K562 (cell line): ENCODE measurements at regions not wholly inside any gene's neighbourhood (a gene's known extent, or its start where the extent isn't known, plus 50 kb on each side); places are given as distances from the start of the nearest gene placed in this dataset.

Source experiments
- ATAC-seq: fragments of 200-7000 bp; cut with Tn5 transposase; 3 replicates; pipeline ENCODE4 v1.9.1; 2020; ENCODE audit warnings: moderate library complexity
- BruUV-seq: library from RNA; stranded (reverse); fragments of 400-500 nt; replicated peaks from 2 replicates; lab custom pipeline; 2021; lab: Mats Ljungman, UMichigan
- CTCF ChIA-PET: fragments of 300-600 bp; formaldehyde crosslinking; extraction: SDS; loops from one replicate; lab custom pipeline; 2021; ENCODE audit warnings: low intra/inter-chr PET ratio; lab: Yijun Ruan, JAX
- POLR2A ChIA-PET: fragments of 300-600, 350-650 bp; sonication (Branson Sonifier 250); formaldehyde crosslinking; extraction: SDS; loops from one replicate; lab custom pipeline; 2021; ENCODE audit warnings: antibody characterized with exemption, inconsistent platforms; lab: Yijun Ruan, JAX
- DNase-seq, 4 experiments: peaks; one replicate each; pipeline versions ENCODE4 v3.0.0 to v3.0.0-alpha.2; 2011 to 2018; ENCODE audit warnings: low spot score in 3 of 4, mixed read lengths in 3 of 4; ENCODE audit errors: extremely low read depth in 1 of 4
- FAIRE-seq: peaks from 2 replicates; lab custom pipeline; 2011; peaks lifted over from hg19 to GRCh38; lab: Jason Lieb, UNC
- H2AFZ ChIP-seq: 2 replicates; pipeline ENCODE4 v1.6.0; 2011; ENCODE audit warnings: low read depth, low read length, control low read depth, inconsistent platforms
- H3K27ac ChIP-seq: fragments of 200-600 bp; 3 replicates; pipeline ENCODE4 v1.8.0; 2011; ENCODE audit warnings: low read depth, mild to moderate bottlenecking, control low read depth, inconsistent platforms, low read length, moderate library complexity, mixed read lengths; ENCODE audit errors: extremely low read depth
- H3K27me3 ChIP-seq, 2 experiments: fragments of 300-600 bp in 1 of 2; 2 replicates in 1 of 2; 3 replicates in 1 of 2; pipeline versions ENCODE4 v1.6.0 to v1.8.0; 2011; ENCODE audit warnings: inconsistent platforms in 2 of 2, low read length in 2 of 2, mild to moderate bottlenecking in 1 of 2, mixed read lengths in 1 of 2, moderate library complexity in 1 of 2; ENCODE audit not compliant: control insufficient read depth in 2 of 2, insufficient read depth in 2 of 2
- H3K36me3 ChIP-seq: fragments of 300-600 bp; 3 replicates; pipeline ENCODE4 v1.8.0; 2011; ENCODE audit warnings: mild to moderate bottlenecking, low read length, inconsistent platforms; ENCODE audit not compliant: control insufficient read depth, insufficient read depth
- H3K4me1 ChIP-seq, 2 experiments: fragments of 200-600 bp in 1 of 2; replicated peaks in 1 of 2; 2 replicates in 1 of 2; 3 replicates in 1 of 2; pipeline versions ENCODE4 v1.5.1 to v1.8.0; 2011; ENCODE audit warnings: inconsistent platforms in 2 of 2, low read length in 2 of 2, mild to moderate bottlenecking in 1 of 2, mixed read lengths in 1 of 2, moderate library complexity in 1 of 2; ENCODE audit not compliant: control insufficient read depth in 2 of 2, insufficient read depth in 2 of 2
- H3K4me2 ChIP-seq: 2 replicates; pipeline ENCODE4 v1.6.1; 2011; ENCODE audit warnings: low read length, control low read depth, inconsistent platforms, mixed read lengths; ENCODE audit not compliant: insufficient read depth
- H3K4me3 ChIP-seq: fragments of 200-600 bp; sonication (generic), shearing (Covaris generic); 2 replicates; pipeline ENCODE4 v1.5.1; 2016; ENCODE audit warnings: control low read depth, inconsistent platforms
- H3K79me2 ChIP-seq: fragments of 200-600 bp; 3 replicates; pipeline ENCODE4 v1.8.0; 2011; ENCODE audit warnings: low read length, inconsistent platforms; ENCODE audit not compliant: control insufficient read depth, insufficient read depth
- H3K9ac ChIP-seq, 2 experiments: 2 replicates each; pipeline versions ENCODE4 v1.6.0 to v1.6.1; 2011; ENCODE audit warnings: low read depth in 2 of 2, low read length in 2 of 2, control low read depth in 1 of 2, inconsistent platforms in 1 of 2, mild to moderate bottlenecking in 1 of 2, mixed read lengths in 1 of 2; ENCODE audit not compliant: insufficient read depth in 1 of 2
- H3K9me1 ChIP-seq: one replicate; pipeline ENCODE4 v1.6.0; 2011; ENCODE audit warnings: inconsistent platforms, mild to moderate bottlenecking, low read length, moderate library complexity; ENCODE audit not compliant: control insufficient read depth, insufficient read depth
- H3K9me3 ChIP-seq: replicated peaks from 2 replicates; pipeline ENCODE4 v1.5.1; 2011; ENCODE audit warnings: low read depth, low read length, inconsistent platforms; ENCODE audit not compliant: control insufficient read depth, insufficient read depth
- H4K20me1 ChIP-seq: replicated peaks from 2 replicates; pipeline ENCODE4 v1.6.1; 2011; ENCODE audit warnings: low read length, inconsistent platforms, mixed read lengths; ENCODE audit not compliant: control insufficient read depth, insufficient read depth
- CHD4 ChIP-seq: fragments of 200-600 bp; sonication (generic); IDR thresholded peaks from 3 replicates; pipeline ENCODE4 v1.6.1; 2012; ENCODE audit warnings: low read depth, mild to moderate bottlenecking, mixed read lengths, low read length, inconsistent platforms; ENCODE audit not compliant: insufficient read depth, insufficient replicate concordance, poor library complexity, severe bottlenecking
- MECOM ChIP-seq: fragments of 250-450 bp; sonication (Bioruptor Pico); IDR thresholded peaks from 2 replicates; pipeline ENCODE4 v1.8.0; 2022; ENCODE audit warnings: inconsistent platforms
- MLX ChIP-seq, 2 experiments: fragments of 450-650 bp in 1 of 2; sonication (generic) in 1 of 2; formaldehyde crosslinking; conservative IDR thresholded peaks; 2 replicates each; pipeline versions ENCODE4 v1.4.0 to v1.8.1; 2020 to 2022; ENCODE audit warnings: mild to moderate bottlenecking in 1 of 2, missing genetic modification reagents in 1 of 2
- NCOA2 ChIP-seq, 2 experiments: fragments of 450-650 bp; IDR thresholded peaks; 2 replicates each; pipeline ENCODE4 v1.6.1; 2018; ENCODE audit warnings: mild to moderate bottlenecking in 2 of 2, moderate library complexity in 1 of 2; ENCODE audit not compliant: partially characterized antibody in 2 of 2
- NFE2 ChIP-seq: IDR thresholded peaks from 2 replicates; pipeline ENCODE4 v1.6.1; 2014; ENCODE audit warnings: antibody characterized with exemption, low read depth
- TCFL5 ChIP-seq: fragments of 250-450 bp; sonication (Bioruptor Pico); conservative IDR thresholded peaks from 2 replicates; pipeline ENCODE4 v1.6.1; 2021; ENCODE audit warnings: mild to moderate bottlenecking, moderate library complexity, matching md5 sums
- ZNF384 ChIP-seq: IDR thresholded peaks from 2 replicates; pipeline ENCODE4 v1.6.1; 2012; ENCODE audit warnings: low read depth, low read length, improper control_type of control experiment
- ZNF766 ChIP-seq: fragments of 200-800 bp; sonication (Bioruptor generic); conservative IDR thresholded peaks from 2 replicates; pipeline ENCODE4 v1.6.1; 2016; ENCODE audit warnings: missing genetic modification characterization, missing compliant biosample characterization
- in situ Hi-C: fragments of 300-500 bp; cut with MboI; formaldehyde crosslinking; loops from 4 replicates; pipeline ENCODE4 v1.15.0; 2018; ENCODE audit warnings: inconsistent platforms, mixed read lengths
- intact Hi-C: fragments of 100-400 bp; cut with micrococcal nuclease; formaldehyde crosslinking; loops from 2 replicates; pipeline ENCODE4 v1.14.2; 2022
- TF ChIP-seq, protein P1 (sequence below), 2 experiments: fragments of 200-800 bp in 1 of 2; sonication (Bioruptor generic) in 1 of 2; sonication (generic) in 1 of 2; formaldehyde crosslinking in 1 of 2; IDR thresholded peaks in 1 of 2; conservative IDR thresholded peaks in 1 of 2; 2 replicates each; pipeline versions ENCODE4 v1.5.0 to v1.6.1; 2016 to 2020; ENCODE audit warnings: missing compliant biosample characterization in 1 of 2, missing genetic modification characterization in 1 of 2, missing genetic modification reagents in 1 of 2

- ChIA-PET POLR2A (interaction anchor here (0.7 kb wide), 1 partner anchor 33 kb away, joined by 3 read pairs; no protein-coding TSS in a partner anchor), CTCF (no interaction called here)
- peaks cover 0 to 4% of the 10 kb centered on the region in 2 experiments; a peak in 1 of 5 replicates for H3K27me3 ChIP-seq
- H3K36me3 ChIP-seq: no peaks in the 10 kb centered on the region
- intact Hi-C loops (no loop called here), in situ Hi-C loops (no loop called here)
- no peaks in the 10 kb centered on the region for H3K79me2 ChIP-seq
- no peak for ATAC-seq
- H3K9me3 ChIP-seq: no peaks in the 10 kb centered on the region
- no peak overlapping the region for H3K4me3 ChIP-seq
- TF ChIP-seq MECOM (CRISPR knock-in tag) (no peak), NCOA2 (IDR thresholded peaks at IDR 0.05; ENCODE audit: partially characterized antibody in 2 of 2) (peak in 1 of 2 experiments; percentile 75), TCFL5 (CRISPR knock-in tag) (no peak), MLX (CRISPR knock-in tag; conservative IDR thresholded peaks at IDR 0.05) (no peak), ZNF766 (no peak), ZNF384 (no peak), CHD4 (no peak), NFE2 (peak; percentile 52; the same call in 1 of the 2 replicates)
- TF ChIP-seq, protein P1, sequence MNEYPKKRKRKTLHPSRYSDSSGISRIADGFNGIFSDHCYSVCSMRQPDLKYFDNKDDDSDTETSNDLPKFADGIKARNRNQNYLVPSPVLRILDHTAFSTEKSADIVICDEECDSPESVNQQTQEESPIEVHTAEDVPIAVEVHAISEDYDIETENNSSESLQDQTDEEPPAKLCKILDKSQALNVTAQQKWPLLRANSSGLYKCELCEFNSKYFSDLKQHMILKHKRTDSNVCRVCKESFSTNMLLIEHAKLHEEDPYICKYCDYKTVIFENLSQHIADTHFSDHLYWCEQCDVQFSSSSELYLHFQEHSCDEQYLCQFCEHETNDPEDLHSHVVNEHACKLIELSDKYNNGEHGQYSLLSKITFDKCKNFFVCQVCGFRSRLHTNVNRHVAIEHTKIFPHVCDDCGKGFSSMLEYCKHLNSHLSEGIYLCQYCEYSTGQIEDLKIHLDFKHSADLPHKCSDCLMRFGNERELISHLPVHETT (CRISPR knock-in tag; conservative IDR thresholded peaks at IDR 0.05 in 1 of 2, IDR thresholded peaks at IDR 0.05 in 1 of 2): no peak
- 0 out of 2 replicates have a peak, but pooled peaks cover 1% of the 10 kb centered on the region for H4K20me1 ChIP-seq
- no peak overlapping the region for H3K4me2 ChIP-seq
- H2AFZ ChIP-seq: no peak overlapping the region
- no peak overlapping the region for H3K9ac ChIP-seq
- no peak for DNase-seq
- H3K9me1 ChIP-seq: no peaks in the 10 kb centered on the region
- no TSS peak for BruUV-seq
- no peaks in the 10 kb centered on the region for H3K4me1 ChIP-seq
- FAIRE-seq: peak; percentile 42
- H3K27ac ChIP-seq: no peak overlapping the region
Observed at GRCh38 chr16:87086575-87086974, 230.6 kb downstream of the C16orf95 start.
